Femur (tissue), 1 donor: ENCODE measurements at regions not wholly inside any gene's neighbourhood (a gene's known extent, or its start where the extent isn't known, plus 50 kb on each side); places are given as distances from the start of the nearest gene placed in this dataset.
A peak's percentile ranks its signal among the peaks of the same experiment; 100 is the strongest.
"Not testable (repeated sequence)": the region's sequence is repeated elsewhere in the genome, so short reads cannot be mapped to it uniquely, and the experiment has no call there.

Experiments used
- DNase-seq: peaks from one replicate; pipeline ENCODE4 v3.0.0-alpha.2; 2017

DNA sequence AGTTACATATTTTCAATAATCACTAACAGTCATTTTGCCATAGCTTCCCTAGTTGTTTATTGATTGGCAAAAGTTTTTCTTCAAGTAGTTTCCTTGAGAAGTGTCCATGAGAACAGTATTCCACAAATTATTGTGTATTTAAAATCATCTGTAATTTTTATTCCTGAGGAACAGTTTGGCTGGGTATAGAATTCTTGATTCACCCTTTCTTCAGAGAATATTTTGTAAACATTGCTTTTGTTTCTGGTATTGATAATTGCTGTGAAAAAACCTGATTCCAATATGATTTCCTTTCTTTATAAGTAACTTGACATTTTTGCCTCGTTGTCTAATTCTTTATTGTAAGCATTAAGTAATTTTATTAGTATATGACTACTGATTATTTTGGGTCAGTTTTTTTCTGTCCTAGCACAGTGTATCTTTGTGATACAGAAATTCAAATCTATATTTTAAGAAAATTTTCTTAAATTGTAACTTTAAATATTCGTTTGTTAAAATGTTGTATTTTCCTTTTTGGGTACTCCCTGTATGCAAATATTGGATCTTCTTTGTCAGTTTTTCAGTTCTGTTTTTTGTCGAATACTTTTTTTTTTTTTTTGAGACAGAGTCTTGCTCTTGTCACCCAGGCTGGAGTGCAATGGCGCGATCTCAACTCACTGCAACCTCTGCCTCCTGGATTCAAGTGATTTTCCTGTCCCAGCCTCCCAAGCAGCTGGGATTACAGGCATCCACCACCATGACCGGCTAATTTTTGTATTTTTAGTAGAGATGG is 162.0 kb upstream of the ATP2B1 start:
- no peak for DNase-seq

DNA sequence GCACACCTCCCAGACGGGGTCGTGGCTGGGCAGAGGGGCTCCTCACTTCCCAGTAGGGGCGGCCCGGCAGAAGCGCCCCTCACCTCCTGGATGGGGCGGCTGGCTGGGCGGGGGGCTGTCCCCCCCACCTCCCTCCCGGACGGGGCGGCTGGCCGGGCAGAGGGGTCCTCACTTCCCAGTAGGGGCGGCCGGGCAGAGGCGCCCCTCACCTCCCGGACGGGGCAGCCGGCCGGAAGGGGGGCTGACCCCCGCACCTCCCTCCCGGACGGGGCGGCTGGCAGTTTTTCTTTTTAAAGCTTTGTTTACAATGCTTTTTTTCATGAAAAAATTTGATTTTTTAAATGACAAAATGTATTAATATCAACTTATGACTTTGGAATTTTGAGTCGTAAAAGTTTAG is 159.0 kb upstream of the ATP2B1 start:
- not testable (repeated sequence) for DNase-seq

DNA sequence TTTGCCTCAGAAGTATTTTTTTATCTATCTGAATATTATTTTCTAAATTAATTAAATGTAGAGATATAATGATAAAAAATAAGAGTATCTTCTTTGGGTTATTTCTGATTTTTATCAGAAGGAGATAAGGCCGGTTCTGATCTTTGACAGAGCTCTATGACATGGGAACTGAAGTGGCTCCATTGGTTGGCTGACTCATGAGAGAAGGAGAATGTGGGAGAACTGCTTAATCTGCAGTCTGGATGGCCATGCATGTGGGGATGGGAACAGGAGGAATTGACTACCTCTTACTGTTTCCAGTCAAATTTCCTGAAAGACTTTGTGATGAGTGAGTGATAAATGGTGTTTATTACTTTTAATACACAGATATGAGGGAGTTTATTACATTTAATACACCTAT is 155.8 kb upstream of the ATP2B1 start:
- DNase-seq, result no peak

DNA sequence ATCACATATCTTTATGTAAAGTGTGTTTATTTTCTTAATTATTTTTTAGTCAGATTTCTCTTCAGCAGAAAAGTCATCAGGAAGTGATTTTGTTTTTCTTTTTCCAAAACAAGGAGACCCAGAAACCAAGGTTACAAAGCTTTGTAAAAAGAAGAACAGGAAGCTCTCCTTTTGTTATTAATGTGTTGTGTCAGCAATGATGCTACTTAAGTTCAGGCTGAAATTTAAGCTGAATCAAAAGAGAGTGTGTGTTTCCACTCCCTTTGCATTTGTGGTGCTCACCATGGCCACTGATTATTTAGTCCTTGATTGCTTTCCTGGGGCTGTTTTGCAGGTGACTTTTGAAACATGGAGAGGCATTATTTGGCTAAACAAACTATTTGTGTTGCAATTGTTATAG is 155.3 kb upstream of the ATP2B1 start:
- DNase-seq, result no peak

DNA sequence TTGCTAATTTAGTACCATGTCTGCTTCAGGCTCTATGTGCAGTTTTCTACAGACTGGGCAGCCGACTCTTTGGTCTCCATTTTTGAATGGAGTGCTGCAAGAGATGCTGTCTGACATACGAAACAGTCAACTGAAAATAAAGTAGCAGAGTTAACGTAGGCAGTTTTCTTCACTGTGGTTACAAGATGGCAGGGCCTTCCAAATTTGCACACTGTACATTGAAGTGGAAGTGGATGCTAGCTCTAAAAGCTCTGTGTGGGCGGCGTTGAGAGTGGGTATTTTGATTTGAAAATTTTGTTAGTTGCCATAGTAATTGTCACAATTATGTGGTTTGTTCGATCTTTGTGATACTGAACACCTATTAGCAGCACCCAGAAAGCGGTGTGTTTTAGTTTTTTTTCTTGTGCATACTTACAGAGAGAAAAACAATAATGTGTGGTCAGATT is 154.9 kb upstream of the ATP2B1 start:
- DNase-seq, result no peak

DNA sequence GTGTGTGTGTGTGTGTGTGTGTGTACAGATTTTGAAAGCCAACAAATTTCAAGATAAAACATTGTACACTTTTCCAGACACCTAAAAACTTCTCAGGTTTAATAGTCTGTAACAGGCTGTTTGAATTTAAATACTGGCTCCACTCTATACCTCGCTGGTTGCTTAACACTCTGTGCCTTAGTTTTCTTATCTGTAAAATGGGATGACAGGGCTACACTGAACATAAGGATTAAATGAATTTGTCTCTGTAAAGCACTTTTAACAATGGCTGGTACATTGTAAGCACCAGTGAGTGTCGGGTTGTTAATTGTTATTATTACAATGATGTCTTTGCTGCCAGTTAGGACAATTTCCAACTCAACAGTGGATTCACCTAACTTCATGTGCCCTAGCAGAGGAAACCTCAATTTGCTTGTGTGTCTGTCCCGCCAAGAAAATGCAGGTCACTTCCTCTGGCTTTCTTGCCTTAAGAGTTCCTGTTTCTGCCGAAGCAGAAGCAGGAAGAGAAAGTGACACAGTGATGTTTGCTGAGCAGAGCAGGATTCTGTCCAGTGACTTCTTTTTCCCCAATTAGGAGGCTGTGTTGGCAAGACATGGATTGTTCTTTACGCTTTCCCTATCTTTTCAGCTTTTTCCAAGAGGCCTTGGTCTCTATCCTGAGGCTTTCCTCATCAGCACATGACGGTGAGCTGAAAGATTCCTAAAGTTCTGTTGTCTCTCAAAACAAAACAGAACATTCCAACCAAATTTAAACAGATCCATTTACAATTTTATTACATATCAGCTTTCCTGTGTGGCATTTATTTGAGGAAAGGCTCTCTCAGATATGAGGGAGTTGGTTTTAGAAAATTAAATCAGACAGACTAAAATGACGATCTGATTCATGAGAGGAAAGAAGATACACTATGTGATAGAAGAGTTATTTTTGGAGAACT is 154.1 kb upstream of the ATP2B1 start:
- DNase-seq, result peak; percentile 59

DNA sequence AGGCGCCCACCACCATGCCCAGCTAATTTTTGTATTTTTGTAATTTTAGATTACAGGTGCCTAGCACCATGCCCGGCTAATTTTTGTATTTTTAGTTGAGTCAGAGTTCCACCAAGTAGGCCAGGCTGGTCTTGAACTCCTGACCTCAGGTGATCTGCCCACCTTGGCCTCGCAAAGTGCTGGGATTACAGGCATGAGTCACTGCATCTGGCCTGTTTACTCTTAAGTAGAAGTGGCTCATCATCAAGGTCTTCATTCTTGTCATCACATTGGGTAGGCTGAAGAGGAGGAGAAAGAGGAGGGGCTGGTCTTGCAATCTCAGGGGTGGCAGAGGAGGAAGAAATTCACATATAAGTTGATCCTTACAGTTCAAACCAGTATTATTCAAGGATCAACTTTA is 152.4 kb upstream of the ATP2B1 start:
- DNase-seq, result no peak

DNA sequence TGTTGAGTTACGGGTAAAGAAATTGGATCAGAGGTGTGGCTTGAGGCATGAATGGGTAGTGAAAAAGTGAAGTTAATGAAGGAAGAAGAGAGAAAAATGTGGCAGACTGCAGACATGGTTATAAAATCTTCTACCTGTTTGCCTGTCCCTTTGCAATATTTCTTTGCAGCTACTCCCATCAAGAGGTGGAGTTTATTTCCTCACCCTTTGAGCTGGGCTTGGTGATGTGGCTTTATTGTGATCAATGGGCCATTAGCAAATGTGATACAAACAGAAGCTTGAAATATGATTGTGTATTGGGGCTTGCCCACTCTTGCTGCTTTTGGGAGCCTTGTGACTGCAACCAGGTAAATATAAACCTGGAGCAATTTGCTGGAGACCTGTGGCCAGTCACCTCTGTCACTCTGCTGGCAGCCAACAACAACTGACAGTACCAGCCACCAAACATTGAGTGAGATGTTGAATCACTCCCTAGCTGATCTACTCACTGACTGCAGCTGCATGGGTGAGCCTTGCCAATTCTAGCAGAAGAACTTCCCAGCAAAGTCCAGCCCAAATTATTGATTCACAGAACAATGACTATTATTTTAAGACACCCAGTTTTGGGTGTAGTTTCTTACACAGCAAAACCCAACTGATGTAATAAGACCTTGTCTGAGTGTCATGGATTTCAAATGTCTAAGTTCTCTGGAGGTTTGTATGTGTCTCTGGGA is 151.0 kb upstream of the ATP2B1 start:
- no peak for DNase-seq

DNA sequence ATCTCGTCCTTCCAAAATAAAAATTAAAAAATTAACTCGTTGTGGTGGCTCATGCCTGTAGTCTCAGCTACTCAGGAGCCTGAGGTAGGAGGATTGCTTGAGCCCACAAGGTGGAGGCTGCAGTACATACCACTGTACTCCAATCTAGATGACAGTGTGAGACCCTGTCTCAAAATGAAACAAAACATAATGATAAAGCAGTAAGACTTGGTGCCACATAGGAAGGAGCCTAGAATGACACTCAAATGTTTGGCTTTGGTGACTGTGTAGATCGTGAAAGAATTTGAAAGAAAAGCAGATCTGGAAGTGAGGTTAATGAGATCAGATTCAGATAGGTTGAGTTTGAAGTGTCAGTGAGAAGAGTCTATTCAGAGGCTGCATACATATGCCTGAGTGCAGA is 150.1 kb upstream of the ATP2B1 start:
- no peak for DNase-seq

DNA sequence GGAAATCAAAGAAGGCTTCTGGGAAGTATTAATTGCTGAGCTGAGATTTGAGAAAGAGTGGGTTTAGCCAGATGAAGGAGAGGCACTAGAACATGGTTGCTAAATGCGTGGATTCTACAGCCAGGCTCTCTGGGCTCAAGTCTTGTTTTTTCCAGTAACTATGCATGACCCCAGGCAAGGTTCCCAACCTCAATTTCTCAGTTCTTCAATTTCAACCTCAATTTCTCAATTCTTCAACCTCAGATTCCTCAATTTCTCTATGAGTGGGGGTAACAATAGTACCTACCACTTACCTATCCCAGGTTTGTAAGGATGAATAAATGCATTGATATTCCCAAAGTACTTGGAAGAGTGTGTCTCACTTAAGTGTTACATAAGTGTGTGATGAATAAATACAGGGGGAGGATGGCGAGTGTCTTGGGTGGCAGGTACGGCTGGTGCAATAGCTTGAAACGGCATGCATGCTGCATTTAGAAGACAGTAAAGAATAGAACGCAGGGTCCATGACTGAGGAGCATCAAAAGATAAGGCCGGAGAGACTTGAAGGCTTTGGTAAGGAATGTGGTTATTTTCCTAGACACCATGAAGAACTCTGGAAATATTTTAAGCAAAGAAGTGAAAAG is 149.1 kb upstream of the ATP2B1 start:
- DNase-seq, result no peak

DNA sequence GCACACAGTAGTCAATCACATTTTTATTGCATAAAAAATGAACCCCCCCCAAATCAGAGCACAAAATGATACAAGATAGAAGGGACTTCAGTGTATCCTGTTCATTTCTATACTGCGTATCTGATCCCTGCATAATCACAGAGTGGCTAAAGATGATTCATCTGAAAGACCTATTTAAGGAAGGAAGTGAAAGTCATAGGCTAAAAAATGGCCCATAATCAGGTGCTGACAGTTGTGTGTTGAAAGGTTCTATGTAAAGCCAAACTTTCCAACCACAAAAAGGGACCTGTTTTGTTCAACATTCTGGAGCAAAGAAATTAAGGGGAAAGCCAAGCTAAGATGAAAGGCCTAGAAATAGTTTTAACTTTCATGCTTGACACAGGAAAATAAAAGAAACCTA is 147.8 kb upstream of the ATP2B1 start:
- DNase-seq, result no peak

DNA sequence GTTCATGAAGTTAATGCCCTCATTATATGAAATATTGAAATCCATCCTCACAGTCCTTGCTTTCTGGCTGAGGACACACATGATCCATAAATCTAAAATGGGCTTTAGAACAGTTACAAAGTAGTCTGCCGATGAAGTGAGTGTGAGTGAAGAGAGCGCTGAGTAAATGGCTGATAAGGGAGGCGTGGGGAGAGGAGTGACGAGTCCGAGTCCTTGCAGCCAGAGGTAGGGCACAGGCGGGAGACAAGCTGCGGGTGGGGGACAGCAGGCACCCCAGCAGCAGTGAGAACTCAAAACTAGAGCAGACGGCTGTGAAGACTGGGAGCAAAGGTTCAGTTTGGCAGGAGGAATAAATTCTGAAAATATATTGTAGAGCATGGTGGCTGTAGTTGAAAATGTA is 140.1 kb upstream of the ATP2B1 start:
- no peak for DNase-seq

DNA sequence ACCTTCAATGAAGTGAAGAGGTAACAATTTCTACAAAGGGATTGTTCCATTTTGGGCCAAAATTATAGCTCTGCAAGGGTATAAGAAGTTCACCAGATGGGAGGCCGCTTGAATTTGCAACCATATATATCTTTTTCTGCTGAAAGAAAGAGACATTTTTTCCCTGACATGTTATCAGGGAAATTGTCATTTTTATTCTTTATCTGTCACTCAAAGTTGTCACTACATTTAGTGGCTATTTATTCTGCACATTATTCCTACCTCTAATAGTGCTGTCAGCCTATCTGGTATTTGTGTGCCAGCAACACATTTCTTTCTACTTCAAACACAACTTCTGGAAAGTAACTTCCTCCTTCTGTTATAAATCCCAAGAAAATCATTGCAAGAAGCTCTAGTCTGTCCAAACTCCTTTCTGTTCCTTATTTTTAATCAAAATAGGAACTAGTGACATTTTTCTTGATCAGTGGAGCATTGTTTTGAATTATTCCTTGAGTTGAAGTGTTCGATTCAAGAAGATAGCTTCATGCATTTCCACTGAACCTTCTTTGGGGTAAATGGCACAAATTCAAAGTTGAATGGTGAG is 137.9 kb upstream of the ATP2B1 start:
- no peak for DNase-seq

DNA sequence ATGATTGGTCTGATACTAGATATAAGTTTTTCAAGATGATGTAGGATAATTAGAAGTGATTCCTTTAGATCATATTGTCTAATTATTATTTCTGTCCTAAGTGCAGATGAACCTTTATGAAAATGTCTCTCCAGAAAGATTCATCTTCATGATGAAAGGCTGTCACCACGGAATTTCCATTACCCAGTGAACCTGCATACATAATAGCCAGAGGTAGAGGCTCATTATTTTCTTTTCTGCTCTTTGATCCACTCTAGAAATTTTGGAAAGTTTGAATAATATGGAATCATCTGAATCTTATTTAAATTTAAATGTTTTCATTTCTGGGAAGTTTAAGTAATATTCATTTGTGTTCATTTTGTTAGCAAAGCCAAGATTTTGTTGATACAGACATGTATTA is 137.1 kb upstream of the ATP2B1 start:
- DNase-seq, result no peak

DNA sequence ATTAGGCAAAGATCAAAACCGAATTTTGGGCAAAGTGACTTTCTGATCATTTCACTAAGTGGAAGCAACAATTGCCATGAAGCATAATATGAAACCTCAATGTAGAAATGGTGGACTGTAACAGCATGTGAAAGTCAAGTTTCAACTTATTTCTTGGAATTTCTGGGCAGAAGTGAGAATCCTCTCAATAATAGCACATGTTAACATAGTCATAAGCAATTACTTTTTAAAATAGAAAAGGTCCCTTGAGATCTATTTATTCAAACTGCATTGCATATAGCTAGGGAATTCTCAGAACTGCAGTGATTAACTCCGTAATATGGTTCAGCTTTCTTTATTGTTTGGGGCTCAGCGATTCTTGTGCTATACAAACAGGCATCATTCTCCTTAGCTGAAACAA is 136.7 kb upstream of the ATP2B1 start:
- DNase-seq, result no peak

DNA sequence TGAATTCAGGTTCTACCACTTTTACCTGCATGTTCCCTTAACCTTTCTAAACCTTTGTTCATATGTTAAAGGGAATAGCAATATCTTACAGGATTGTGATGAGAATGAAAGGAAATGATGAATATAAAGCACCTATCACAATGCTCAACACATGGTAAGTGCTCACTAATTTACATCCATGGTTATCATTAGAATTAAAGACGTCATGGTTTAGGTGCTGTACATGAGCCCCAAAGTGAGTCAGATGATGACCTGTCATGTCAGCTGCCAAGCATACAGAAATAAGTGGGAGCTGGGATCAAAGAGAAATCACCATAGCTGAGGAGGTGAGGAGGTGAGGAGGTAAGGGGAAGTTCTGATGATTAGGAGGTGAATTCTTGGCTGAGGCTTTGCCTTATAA is 135.9 kb upstream of the ATP2B1 start:
- no peak for DNase-seq

DNA sequence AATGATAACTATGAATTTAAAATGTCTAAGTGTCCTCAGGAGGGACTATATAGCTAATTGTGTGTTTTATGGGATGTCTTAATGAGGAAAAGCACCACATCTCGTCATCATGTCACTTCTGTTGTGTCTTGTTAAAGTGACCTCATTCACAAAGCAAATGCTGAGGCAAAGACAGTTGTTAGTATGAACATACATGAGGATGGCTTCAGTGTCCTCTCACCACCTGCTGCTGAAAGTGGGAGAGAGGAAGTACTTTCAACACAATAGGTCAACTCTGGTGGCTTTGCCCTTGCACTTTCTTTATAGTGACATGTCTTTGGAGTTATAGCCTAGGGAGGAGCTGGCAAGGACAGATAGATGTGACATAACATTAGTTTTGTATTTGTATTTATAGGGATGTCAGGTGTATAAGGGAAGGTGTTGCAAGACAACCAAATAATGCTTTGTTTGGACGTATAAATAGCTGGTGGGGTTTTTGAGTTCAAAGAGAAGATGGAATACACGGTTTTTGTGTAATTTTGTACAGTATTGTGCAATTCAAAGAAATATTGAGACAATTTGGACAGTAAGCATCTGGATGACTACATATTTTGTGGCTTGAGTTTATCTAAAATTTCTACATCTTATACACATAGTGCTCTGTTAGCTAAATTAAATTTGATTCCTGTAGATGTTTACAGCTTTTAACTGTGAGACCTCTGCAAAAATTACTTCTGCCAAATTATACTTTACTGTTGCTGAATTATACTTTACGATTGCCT is 131.7 kb upstream of the ATP2B1 start:
- DNase-seq, result no peak

DNA sequence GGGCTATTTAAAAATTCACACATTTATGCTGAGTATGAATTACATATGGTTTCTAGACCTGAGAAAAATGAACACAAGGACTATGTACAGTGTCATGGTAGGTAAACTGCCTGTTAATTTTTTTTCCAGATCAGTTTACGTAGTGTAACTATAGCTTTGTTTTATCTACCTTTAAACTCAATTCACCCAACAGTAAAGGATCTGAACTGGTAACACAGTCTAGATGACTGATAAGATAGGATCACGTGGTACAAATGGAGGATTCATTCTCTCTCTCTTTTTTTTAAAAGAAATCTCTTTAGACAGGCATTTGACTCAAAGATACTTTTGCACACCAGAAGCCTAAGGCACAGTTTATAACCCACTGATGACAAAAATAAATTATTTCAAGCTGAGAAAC is 130.8 kb upstream of the ATP2B1 start:
- DNase-seq, result no peak

DNA sequence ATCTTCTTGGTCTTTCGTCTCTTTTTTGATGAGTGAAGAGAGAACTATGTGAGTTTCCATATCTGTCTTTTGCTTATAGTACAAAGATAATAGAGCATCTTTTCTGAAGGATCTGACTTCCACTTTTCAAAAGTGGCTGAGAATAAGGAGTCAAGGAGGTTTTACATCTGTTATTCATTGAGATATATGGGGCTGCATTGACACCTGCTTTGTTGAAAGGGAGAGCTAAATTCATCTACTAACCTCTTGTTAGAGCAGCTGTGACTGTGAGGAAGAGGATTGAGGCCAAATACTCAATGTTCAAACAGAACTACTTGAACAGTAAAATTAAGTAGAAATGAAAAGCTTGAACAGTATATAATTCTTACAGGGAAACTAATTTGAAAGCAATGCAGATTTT is 130.2 kb upstream of the ATP2B1 start:
- DNase-seq, result no peak

DNA sequence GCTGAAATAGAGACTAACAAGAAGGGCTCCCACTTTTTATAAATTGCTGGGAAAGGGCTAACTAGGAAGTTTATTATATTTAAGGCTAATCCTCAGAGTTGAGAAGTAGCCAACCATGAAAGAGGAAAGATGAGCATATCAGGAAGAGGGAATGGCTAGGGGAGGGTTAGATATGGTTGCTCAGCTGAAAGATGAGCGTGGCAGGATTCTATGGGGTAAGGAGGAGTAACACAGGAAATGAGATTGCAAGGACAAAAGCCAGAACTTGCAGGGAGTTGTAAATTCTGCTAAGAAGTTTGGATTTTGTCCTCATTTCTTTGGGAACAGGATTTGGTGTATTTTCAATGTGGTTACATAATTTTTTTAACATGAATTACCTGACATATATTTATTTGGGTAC is 127.4 kb upstream of the ATP2B1 start:
- no peak for DNase-seq

DNA sequence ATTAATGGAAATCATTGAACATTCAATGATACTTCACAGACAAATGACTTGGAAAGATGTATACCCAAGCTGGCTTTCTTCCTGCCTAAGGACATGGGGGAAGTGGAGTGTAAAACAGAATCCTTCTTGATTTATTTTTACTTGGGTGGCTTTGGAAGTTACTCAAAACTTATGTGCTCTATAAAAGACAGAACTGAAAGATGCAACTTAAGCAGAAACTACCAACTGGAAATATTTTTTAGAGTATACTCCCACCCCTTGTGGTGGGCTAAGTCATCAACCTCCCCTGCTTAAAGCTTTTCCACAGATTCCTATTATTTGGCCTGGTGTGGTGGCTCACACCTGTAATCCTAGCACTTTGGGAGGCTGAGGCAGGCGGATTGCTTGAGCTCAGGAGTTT is 126.0 kb upstream of the ATP2B1 start:
- DNase-seq, result no peak
